Osteocyte (in vitro differentiated cells): ENCODE measurements at regions not wholly inside any gene's neighbourhood (a gene's known extent, or its start where the extent isn't known, plus 50 kb on each side); places are given as distances from the start of the nearest gene placed in this dataset.

Experiments
- DNase-seq: peaks from one replicate; pipeline ENCODE4 v3.0.0; 2021; ENCODE audit warnings: mixed read lengths; ENCODE audit not compliant: unreplicated experiment; ENCODE audit errors: extremely low spot score
- H3K27ac Mint-ChIP-seq: one replicate; pipeline ENCODE4 v1.8.0; 2021; ENCODE audit warnings: mild to moderate bottlenecking, mixed read lengths; ENCODE audit not compliant: unreplicated experiment
- H3K27me3 Mint-ChIP-seq: one replicate; pipeline ENCODE4 v1.8.0; 2021; ENCODE audit warnings: mixed read lengths; ENCODE audit not compliant: unreplicated experiment
- H3K36me3 Mint-ChIP-seq: one replicate; pipeline ENCODE4 v1.8.0; 2021; ENCODE audit warnings: mixed read lengths; ENCODE audit not compliant: unreplicated experiment
- H3K4me1 Mint-ChIP-seq: one replicate; pipeline ENCODE4 v1.8.0; 2021; ENCODE audit warnings: mixed read lengths; ENCODE audit not compliant: unreplicated experiment
- H3K4me3 Mint-ChIP-seq: one replicate; pipeline ENCODE4 v1.8.0; 2021; ENCODE audit warnings: mild to moderate bottlenecking, moderate library complexity, mixed read lengths; ENCODE audit not compliant: unreplicated experiment
- H3K9me3 Mint-ChIP-seq: one replicate; pipeline ENCODE4 v1.8.0; 2021; ENCODE audit warnings: mixed read lengths; ENCODE audit not compliant: unreplicated experiment
- CTCF ChIP-seq: fragments of 200-600 bp; sonication (generic); IDR thresholded peaks from 2 replicates; pipeline ENCODE4 v1.5.0; 2021; ENCODE audit warnings: antibody characterized with exemption, mild to moderate bottlenecking, moderate library complexity

GRCh38 chr3:145854499-145854898 lies 306.5 kb downstream of the PLOD2 start:
- Mint-ChIP-seq H3K27ac (no peak overlapping the region), H3K4me1 (peaks cover 9% of the 10 kb centered on the region), H3K27me3 (peaks cover 5% of the 10 kb centered on the region), H3K4me3 (no peak overlapping the region), H3K9me3 (no peaks in the 10 kb centered on the region), H3K36me3 (no peaks in the 10 kb centered on the region)
- no peak for DNase-seq
- TF ChIP-seq CTCF = no peak

GRCh38 chr3:145857956-145858355 lies 303.0 kb downstream of the PLOD2 start:
- Mint-ChIP-seq H3K4me3 (no peak overlapping the region), H3K27me3 (peaks cover 9% of the 10 kb centered on the region), H3K27ac (no peak overlapping the region), H3K4me1 (no peaks in the 10 kb centered on the region), H3K36me3 (no peaks in the 10 kb centered on the region), H3K9me3 (no peaks in the 10 kb centered on the region)
- no peak for TF ChIP-seq CTCF
- no peak for DNase-seq

- H3K27me3 Mint-ChIP-seq = peaks cover 8% of the 10 kb centered on the region
These were observed 296.6 kb downstream of the PLOD2 start for GRCh38 chr3:145864336-145864735.

GRCh38 chr3:145865399-145866018 lies 295.5 kb downstream of the PLOD2 start:
- Mint-ChIP-seq H3K4me3 (no peak overlapping the region), H3K27me3 (peaks cover 5% of the 10 kb centered on the region), H3K9me3 (no peaks in the 10 kb centered on the region), H3K36me3 (no peaks in the 10 kb centered on the region), H3K4me1 (no peaks in the 10 kb centered on the region), H3K27ac (no peak overlapping the region)
- no peak for TF ChIP-seq CTCF
- DNase-seq = no peak

More at GRCh38 chr3:145864336-145864735, 296.6 kb downstream of the PLOD2 start:
- H3K4me3 Mint-ChIP-seq = no peak overlapping the region
- no peaks in the 10 kb centered on the region for H3K4me1 Mint-ChIP-seq
- TF ChIP-seq CTCF = no peak
- H3K9me3 Mint-ChIP-seq = no peaks in the 10 kb centered on the region
- no peaks in the 10 kb centered on the region for H3K36me3 Mint-ChIP-seq
- DNase-seq = no peak
- no peak overlapping the region for H3K27ac Mint-ChIP-seq

GRCh38 chr3:145869958-145870357 lies 291.0 kb downstream of the PLOD2 start:
- no peaks in the 10 kb centered on the region for H3K4me1 Mint-ChIP-seq
- H3K4me3 Mint-ChIP-seq = no peak overlapping the region
- TF ChIP-seq CTCF = no peak
- no peak for DNase-seq
- H3K27me3 Mint-ChIP-seq = peaks cover 5% of the 10 kb centered on the region
- H3K27ac Mint-ChIP-seq = no peak overlapping the region
- H3K9me3 Mint-ChIP-seq = no peaks in the 10 kb centered on the region
- H3K36me3 Mint-ChIP-seq = no peaks in the 10 kb centered on the region
